ENCODE measurements at regions not wholly inside any gene's neighbourhood (a gene's known extent, or its start where the extent isn't known, plus 50 kb on each side); places are given as distances from the start of the nearest gene placed in this dataset.
"Not testable (repeated sequence)": the region's sequence is repeated elsewhere in the genome, so short reads cannot be mapped to it uniquely, and the experiment has no call there.

DNA sequence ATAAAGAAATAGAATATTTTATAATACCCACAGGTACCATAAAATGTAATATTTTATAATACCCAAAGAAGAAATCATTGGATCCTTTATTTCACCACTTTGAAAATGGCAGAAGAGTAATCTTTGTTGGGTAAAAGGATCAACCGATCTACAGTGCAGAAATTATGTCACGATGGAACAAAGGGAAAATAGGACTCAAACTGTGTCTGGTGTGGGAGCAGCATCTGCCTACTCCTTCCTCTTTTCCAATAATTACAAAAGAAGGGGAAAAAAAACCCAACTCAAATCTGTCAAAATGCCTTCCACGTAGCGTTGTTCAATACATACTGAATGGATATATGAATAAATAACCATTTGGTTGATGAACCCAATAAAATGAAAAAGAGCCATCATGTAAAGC is 492.6 kb upstream of the TBL1XR1 start:
- DNase-seq = no peak

DNA sequence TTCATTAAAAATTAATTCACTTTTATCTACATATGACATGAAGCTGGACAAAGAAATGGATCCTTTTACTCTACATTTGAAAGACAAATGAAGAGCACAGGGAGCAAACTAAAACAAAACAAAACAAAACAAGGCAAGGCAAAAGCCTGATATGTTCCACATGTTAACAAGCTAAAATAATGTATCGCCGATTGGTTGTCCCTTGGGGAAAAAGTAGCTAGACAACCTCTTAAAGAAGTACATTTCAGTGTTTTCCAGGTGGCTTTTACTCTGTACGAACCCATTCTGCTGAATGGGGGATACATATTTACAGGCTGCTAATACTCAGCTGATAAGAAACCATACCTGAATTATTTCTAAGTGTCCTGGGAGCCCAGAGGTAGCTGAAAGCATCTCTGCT is 493.0 kb upstream of the TBL1XR1 start:
- DNase-seq = no peak

DNA sequence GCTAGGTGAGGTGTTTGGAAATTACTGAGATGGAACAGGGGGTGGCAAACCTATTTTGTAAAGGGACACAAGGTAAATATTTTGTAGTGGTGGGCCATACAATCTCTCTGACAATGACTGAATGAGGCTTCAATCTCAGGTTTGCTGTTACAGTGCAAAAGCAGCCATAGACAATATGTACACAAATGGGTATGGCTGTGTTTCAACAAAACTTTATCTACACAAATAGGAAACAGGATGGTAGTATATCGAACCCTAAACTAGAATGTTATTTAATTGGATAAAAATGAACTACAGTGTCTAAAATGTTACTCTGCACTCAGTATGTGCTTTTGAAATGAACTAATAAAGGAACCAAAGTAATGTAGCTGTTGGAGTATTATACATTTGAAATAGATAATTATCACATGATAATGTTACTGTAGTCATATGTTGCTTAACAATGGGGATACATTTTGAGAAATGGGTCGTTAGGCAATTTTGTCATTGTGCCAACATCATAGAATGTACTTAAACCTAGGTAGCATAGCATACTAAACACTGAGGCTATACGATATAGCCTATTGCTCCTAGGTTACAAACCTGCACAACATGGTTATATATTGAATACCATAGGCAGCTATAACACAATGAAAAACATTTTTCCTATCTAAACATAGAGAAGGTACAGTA is 495.2 kb upstream of the TBL1XR1 start:
- DNase-seq = peak; percentile 33

DNA sequence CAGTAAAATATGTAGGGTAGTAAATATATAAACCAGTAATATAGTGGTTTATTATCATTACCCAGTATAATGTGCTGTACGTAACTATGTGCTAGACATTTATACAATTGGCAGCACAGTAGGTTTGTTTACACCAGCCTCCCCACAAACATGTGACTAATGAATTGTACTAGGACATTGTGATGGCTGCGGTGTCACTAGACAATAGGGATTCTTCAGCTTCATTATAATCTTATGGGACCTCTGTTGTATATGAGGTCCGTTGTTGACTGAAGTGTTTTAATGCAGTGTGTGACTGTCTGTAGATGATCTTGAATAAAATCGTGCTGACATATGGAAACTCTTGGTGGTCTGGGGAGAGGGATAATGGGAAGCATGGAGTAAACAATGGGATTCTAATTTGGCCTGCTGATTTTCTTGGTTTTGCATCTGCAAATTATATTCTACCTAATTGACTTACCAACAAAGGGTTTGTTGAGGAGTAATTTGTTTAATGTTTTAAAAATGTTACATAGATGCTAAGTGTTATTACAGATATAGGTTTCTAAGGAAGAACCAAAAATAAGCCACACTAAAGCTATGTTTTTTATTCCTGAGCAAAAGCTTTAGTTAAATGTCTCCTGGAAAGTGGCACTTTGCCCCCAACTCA is 496.5 kb upstream of the TBL1XR1 start:
- no peak for DNase-seq

DNA sequence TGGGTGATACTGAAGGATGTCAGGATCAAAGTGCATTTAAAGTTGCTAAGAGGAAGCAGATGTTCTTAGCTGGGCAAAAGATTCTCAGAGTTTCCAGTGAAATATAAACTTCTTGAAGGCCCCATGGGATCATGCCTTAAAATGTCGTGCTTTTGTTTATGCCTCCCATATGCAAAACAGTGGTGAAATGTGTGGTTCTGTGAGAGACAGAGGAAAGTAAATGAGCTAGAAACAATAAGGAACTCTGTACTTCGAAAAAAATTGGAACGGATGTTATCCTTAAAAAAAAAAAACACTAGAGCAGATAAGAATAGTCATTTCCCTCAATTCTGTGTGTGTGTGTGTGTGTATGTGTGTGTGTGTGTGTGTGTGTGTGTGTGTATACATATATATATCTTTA is 497.0 kb upstream of the TBL1XR1 start:
- DNase-seq = peak; percentile 59

DNA sequence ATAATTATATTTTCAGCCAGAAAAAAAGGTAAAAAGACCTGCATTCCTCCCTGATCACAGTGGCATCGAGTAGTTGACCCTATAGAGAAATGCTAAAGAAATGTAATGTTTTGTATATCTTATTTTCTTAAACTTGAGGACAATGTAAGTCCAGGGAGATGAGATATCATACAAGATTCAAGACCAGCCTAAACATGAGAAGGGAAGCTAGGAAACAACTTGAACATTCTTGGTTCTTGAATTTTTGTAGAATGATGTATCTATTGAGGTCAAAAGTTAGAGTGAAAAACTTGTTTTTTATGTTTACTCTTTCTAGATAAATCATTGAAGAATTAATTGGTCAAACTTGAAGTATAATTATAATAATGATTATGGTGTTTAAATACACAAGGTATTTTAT is 497.7 kb upstream of the TBL1XR1 start:
- DNase-seq = no peak

DNA sequence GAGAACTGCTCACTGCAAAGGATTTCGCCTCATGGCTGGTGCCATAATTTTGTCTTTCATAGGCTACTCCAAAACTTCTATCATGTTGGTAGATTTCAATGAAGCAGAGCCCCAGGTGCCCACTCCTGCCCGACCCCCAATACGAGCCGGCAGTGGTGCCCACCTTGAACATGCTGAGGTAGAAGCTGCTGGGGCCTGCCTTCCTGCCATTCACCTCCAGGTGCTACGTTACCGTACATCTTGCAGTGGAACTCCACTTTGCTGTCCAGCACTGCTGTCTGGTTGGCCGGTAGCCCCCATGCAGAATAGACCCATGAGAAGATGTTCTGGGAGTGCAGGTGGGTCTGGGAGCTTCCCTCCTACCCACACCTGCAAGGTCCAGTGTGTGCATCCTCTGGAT is 502.8 kb upstream of the TBL1XR1 start:
- DNase-seq = no peak

DNA sequence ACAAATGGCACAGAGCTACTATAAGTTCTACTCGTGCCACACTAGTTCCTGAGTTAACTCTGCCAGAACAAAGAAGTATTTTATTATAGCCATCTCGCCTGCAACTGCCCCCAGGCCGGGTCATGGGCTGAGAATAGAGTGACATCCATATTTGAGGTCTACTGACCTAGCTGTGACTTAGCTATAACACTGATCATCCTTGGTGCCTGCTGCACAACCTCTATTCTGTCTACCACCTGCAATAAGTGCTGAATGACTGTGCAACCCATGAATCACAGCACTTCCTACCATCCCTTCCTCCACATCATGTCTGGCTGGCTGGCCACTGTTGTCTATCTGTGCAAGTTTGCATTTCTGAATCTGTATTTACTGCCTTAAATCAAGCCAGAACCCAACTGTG is 506.5 kb upstream of the TBL1XR1 start:
- no peak for DNase-seq

DNA sequence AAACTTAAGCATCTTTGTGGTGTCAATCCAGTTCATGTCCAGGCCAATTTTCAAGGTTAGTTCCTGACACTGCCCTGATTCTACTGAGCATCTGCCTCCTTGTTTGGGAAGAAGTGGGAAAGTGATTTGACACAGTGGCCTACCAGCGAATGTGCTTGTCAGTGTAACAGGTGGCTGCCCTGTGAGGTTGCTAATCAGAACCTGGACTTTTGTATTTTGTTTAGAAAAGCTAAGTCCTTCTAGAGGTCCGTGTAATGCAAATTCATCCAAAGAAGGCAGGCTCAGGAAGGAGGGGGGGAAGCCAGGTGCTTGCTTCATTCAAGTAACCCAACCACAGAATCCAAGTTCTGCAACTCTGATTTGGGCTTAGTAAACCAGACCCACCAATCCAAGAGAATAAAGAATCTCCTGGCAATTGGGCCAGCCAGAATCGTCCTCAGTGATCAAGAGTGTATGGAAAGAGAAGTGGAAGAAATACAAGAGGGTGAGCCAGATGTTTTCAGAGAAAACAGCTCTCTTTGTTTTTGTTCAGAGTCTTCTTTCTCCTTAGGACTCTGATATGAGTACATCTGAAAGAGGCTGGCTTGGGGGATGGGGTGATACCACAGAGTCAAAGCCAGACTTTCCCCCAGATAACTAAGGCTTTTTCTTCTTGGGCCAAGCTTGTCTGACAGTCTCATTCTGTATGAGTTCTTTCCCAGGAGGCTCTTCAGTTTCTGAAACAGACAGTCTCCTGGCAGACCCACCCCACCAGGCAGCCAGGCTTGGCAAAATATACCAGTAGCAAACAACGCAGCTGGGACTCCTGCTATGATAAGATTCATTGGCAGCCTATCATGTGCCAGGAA is 508.9 kb upstream of the TBL1XR1 start:
- DNase-seq = peak; percentile 17

DNA sequence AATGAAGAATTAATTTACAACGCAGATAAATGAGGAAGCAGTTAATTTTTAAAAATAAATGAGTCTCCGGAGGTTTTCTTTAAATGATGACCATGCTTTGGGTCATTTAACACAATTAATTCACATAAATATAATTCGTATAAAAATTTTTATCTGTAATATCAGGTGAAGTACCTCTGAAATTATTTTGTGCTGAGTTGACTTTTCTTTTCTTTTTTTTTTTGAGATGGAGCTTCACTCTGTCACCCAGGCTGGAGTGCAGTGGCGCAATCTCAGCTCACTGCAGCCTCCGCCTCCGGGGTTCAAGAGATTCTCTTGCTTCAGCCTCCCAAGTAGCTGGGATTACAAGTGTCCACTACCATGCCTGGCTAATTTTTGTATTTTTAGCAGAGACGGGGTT is 512.2 kb upstream of the TBL1XR1 start:
- DNase-seq = not testable (repeated sequence)

DNA sequence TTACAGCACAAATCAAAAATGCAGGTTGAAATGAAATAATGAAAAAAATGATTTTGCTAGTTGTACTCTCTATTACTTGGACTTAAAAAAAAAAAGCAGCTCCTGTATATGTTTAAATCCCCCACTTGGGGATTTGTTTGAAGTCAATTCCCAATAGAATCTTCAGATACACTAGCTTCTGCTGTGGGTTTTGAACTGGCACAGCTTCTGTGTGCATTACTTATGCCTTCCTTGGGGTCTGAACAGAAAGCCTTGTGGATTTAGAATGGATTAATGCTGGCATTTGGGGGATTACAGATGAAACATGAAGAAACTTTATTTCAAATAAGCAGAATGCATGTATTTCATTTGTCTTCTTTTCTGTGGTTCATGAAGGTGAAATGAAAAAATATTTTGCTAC is 513.2 kb upstream of the TBL1XR1 start:
- no peak for DNase-seq

DNA sequence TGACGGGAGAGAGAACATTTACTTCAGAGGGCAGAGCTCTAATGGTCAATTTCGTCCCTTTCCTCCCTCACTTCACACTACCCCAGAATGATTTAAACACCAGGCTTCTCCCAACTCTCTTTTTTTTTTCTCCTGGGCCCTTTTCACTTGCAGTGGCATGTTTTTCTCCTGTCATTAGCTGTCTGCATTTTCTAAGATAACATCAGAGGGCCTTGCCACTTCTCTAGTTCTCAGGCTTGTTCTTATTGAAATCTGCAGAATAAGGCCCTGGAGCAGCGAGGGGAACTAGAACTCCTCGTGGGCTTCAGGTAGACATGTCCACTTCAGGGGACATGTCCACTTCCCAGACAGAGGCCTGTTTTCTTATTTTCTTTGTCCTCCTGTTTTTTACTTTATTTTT is 514.4 kb upstream of the TBL1XR1 start:
- peak; percentile 39 for DNase-seq

DNA sequence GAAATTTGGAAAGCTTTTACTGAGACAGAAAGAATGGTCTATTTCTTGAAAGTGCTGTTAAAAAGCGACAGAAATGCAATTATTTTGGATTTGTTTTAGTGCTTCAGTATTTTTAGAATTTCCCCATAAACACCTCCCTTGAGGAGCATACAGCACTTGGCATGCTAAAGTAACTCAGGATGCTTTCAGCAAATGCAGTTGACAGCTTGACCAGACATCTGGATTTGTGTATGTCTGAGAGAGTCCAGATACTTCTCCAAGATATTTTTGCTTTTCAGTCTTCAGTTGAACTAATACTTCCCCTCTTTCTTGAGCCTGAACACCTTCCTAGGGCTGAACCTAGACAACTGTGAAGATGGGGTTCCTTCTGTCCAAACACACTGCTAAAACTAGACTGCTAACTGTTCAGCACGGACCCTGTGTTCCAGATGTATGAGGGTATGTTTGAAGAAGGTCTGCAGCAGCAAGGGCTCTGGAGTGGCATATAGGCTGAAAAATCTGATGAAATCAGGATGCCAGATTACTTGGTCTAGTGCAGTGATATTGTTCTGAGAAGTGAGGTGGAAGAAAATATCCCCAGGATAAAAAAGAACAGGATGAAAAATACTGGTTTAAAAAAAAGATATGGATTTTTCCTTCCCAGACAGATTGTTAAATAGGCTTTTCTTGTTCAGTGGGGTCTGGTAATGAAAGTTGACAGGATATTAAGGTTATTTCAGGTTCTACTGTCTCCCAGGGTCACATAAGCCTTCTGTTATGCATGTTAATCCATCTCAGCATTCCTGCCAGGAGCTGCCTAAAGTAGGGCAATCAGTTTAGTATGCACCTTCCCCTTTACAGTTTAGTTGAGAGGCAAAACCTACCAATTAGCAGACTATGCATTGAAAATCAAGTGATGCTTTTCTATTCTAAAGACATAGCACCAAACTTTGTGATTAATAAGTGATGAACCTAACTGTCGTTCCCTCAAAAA is 516.9 kb upstream of the TBL1XR1 start:
- DNase-seq = no peak

DNA sequence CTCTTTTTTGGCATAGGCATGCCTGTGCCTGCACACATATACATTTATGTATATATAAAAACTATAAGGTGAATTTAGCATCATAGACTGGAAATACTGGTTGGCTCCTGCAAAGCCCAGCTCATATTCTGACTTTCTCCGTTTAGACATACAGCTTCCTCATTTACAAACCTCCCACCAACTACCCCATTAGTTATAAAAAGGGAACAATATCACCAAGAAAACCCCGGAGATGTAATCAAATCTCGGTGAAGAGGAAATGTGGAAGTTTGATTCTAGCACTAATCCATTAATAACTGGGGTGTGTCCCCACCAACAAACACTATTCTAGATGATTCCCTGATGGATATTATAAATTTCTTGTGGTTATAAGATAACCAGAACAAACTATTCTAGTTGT is 517.7 kb upstream of the TBL1XR1 start:
- peak; percentile 79 for DNase-seq

DNA sequence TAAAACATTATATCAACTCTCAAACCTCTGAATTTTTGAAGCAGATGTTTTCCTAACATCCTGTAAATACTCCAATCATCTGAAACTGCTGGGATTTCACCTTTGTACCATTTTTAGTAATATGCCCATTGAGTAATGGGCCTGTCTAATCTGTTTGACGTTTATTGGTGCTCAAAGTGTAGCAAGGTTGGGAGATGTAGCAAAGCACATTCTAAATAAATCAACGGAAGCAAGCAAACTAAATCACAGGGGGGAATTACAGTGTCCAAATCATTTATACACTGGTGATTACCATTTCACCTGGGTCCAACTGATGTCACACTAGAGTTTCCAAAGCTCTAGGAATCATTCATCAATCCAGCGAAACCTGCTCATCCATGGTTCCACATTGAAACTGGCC is 518.7 kb upstream of the TBL1XR1 start:
- no peak for DNase-seq

DNA sequence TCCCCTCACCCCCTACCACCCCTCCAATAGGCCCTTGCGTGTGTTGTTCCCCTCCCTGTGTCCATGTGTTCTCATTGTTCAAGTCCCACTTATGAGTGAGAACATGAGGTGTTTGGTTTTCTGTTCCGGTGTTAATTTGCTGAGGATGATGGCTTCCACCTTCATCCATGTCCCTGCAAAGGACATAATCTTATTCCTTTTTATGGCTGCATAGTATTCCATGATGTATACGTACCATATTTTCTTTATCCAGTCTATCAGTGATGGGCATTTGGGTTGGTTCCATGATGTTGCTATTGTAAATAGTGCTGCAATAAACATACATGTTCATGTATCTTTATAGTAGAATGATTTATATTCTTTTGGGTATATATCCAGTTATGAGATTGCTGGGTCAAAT is 523.6 kb upstream of the TBL1XR1 start:
- DNase-seq = not testable (repeated sequence)

DNA sequence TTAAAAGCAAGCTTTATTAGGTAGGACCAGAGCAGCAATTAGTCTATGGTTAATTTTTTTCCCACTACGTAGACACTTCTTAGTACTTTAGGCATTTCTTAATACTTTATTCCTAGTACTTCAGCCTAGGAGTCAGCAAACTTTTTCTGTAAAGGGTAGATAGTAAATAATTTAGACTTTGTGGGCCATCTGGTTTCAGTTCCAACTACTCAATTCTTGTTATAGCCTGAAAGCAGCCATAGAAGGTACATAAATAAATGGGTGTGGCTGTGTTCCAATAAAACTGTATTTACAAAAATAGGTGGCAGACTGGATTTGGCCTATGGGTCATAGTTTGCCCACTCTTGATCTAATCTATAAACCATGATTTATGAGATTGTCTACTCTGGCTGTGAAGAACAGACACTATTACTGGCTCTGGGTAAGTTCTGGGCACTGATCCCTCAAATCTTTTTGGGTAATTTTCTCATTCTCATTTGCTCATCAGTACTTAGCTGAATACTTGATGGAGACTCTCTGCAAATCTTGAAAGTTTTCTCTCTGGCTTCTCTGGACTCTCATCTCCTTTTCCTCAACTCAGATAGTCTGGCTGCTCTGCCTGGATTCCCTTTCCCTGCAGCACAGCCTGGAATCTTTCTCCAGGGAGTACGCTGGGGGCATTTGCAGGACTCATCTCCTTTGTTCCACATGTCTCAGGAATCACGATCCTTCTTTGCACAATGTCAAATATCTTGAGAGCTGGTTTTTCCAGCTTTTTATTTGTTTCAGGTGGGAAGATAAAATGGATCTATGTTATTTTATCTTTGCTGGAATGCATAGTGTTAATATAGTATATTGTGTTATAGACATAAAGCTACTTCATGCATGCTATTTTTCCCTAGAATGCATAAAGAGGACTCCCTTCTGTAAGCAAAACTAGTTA is 524.8 kb upstream of the TBL1XR1 start:
- DNase-seq = no peak

DNA sequence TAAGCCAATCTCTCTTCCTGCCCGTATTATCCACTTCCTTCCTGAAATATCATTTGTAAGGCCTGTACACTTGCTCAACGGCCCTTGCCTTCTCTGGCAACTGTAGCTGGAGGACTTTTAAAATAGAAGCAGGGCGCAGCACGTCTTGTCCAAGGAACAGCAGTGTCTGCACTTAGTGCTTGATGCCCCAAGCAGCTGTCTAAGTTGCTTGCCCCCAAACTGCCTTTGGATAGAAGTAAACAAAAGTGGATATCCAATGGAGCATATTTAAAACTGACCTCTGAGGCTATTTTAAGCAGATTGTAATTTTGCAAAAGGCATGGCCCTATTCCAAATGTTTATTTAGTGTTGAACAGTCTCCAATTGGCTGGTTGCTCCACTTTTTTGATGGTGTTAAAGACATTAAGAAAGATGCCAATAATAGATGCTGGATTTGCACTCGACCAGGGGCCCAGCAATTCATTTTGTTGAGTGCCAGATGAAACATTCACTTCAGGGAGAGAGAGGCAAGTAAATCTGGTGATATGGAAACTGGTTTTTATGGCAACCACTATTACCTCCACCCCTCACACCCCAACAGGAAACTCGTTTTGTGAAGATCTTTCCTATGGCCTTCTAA is 526.8 kb upstream of the TBL1XR1 start:
- peak; percentile 74 for DNase-seq

DNA sequence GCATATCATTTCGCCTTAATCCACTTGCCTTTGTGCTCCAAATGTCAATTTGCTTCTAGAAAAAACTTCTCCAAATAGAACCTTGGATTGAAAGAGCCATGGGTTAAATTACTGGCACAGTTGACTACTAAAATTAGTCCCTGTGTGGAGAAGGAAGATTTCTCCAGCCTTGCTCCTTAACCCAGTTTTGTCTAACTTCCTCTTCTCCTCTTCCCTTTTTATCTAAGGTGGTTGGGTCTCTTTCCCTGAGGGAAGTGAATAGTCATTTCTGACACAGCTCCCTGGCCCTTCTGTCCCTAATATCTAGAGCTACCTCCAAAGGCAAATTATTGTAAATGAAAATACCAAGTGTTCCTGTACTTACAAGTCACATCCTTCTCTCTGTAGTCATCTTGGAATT is 527.9 kb upstream of the TBL1XR1 start:
- peak; percentile 30 for DNase-seq

DNA sequence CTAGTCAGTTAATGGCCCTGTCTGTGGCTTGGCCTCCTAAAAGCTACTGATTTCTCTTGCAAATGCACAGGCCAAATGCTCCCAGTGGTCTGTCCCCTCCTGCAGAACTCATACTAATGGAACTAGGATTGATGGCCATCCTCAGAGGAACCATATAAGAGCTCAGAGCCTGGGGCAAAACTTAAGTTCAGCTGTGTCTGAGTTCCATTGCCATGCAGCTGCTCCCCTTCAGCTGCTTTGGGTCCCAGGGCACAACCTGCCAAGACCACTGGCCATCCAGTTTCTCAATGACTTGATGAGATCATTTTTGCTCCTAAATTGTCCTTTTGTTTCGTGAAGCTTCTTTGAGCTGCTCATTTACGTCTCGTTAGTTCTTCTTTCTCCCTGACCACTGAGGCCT is 529.5 kb upstream of the TBL1XR1 start:
- no peak for DNase-seq

Data from hematopoietic multipotent progenitor cell treated with erythropoietin and hydrocortisone succinate and interleukin-3 and kit ligand, for 4 days (in vitro differentiated cells).